ENCODE measurements at regions not wholly inside any gene's neighbourhood (a gene's known extent, or its start where the extent isn't known, plus 50 kb on each side); places are given as distances from the start of the nearest gene placed in this dataset.

DNA sequence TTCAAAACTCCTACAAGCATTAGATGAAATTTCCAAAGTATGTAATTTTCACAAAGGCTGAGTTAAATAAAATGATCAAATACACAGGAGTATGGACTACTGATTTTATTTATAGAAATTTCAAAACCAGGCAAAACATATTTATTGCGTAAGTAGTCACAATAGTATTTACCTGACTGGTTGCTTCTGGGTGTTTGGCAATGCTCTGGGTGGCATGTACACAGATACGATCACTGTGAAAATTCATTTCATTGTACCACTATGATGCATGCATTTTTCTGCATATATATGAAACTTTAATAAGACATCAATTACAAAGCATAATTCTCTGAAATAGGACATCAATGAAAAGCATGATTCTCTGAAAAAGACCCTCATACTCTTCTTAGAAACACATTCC lies 384.2 kb downstream of the TLL1 start:
- DNase-seq (ENCODE audit: low read depth) = no peak
- no peak overlapping the region for H3K4me3 ChIP-seq (ENCODE audit: low read depth, low read length)
- TF ChIP-seq, protein P1, sequence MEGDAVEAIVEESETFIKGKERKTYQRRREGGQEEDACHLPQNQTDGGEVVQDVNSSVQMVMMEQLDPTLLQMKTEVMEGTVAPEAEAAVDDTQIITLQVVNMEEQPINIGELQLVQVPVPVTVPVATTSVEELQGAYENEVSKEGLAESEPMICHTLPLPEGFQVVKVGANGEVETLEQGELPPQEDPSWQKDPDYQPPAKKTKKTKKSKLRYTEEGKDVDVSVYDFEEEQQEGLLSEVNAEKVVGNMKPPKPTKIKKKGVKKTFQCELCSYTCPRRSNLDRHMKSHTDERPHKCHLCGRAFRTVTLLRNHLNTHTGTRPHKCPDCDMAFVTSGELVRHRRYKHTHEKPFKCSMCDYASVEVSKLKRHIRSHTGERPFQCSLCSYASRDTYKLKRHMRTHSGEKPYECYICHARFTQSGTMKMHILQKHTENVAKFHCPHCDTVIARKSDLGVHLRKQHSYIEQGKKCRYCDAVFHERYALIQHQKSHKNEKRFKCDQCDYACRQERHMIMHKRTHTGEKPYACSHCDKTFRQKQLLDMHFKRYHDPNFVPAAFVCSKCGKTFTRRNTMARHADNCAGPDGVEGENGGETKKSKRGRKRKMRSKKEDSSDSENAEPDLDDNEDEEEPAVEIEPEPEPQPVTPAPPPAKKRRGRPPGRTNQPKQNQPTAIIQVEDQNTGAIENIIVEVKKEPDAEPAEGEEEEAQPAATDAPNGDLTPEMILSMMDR (IDR thresholded peaks at IDR 0.05; ENCODE audit: insufficient read depth, low read depth, low read length) = no peak

DNA sequence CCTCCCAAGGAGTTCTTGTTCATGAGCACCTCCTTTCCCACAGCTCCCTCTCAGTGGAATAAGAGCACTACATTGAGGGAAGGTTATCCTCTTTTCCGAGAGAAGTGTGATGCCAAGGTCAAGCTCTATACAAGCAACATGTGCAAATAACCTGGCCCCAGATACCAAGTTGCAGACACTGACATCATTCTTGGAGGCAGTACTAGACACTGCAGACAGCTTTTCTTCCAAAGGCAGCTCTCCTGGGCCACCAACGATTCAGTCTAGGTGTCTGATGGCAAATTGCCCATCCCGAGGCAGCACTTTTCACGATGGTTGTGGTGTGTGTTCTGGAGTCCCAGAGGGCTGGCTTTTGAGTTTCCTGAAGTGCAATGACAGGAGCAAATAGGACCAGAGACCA lies 384.9 kb downstream of the TLL1 start:
- TF ChIP-seq, protein P1 (IDR thresholded peaks at IDR 0.05; ENCODE audit: insufficient read depth, low read depth, low read length) = no peak
- no peak overlapping the region for H3K4me3 ChIP-seq (ENCODE audit: low read depth, low read length)
- DNase-seq (ENCODE audit: low read depth) = no peak

DNA sequence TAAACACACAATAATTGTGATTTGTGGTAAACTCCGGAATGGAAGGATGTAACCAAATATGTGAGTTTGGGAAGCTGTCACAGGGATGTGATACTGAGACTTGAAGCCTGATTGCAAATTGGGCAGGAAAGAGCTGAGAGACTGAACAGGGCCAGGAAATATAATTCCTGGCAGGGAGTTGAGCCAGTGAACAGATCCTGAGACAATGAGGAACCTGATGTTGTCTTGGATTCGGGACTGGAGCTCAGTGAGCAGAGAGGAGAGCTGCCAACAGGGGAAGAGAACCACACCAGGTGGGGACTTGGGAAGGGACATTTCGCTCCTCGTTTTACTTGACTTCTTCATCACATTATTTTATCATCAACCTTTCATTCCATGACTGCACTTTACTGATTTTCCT lies 386.0 kb downstream of the TLL1 start:
- DNase-seq (ENCODE audit: low read depth) = no peak
- TF ChIP-seq, protein P1 (IDR thresholded peaks at IDR 0.05; ENCODE audit: insufficient read depth, low read depth, low read length) = no peak
- no peak overlapping the region for H3K4me3 ChIP-seq (ENCODE audit: low read depth, low read length)

DNA sequence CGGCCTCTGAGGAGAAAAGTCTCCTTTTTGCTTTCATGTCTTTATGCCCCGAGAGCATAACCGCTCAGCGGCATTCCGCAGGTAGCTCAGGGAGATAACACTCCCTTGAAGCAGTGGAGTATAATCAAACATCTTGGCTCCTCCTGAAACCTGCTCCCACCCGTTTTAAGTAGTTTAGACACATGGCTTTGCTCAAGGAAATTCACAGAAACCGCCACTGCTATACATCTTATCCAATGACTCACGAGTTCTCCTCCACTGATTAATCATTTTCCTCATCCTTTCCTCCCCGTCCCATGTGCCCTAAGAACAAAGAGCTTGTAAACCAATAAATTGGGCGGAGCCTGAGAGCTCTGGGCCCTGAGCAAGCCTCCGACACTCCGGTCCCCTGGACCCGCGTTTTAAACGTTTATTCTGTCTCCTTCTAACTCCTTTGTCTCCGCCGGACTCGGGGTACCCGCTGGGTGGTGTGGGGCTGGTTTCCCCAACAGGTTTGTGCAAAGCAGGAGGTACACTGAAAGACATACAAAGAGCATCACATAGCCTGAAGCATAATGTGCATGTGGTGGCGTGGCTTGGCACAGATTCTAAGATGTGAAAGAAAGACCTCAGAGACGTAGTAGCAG lies 401.2 kb downstream of the TLL1 start:
- TF ChIP-seq, protein P1 (IDR thresholded peaks at IDR 0.05; ENCODE audit: insufficient read depth, low read depth, low read length) = no peak
- no peak overlapping the region for H3K4me3 ChIP-seq (ENCODE audit: low read depth, low read length)
- no peak for DNase-seq (ENCODE audit: low read depth)

DNA sequence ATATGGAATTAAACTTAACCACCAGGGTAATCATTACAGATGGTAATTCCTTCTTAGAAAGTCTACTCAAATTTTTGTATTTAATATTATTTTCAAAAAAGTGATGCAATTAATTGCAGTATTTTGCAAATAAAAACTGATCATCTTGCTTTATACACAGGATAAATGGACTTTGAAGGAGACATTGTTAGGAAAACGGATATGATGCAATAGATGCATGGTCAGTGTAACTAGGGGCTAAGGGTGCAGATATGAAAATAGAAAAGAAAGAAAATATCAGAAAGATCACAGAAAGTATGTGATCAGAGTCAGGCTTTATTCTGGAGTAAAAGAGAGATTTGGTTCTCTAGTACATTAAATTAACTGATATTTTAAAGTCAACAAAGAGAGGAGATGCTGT lies 401.7 kb downstream of the TLL1 start:
- no peak for DNase-seq (ENCODE audit: low read depth)
- TF ChIP-seq, protein P1 (IDR thresholded peaks at IDR 0.05; ENCODE audit: insufficient read depth, low read depth, low read length) = no peak

DNA sequence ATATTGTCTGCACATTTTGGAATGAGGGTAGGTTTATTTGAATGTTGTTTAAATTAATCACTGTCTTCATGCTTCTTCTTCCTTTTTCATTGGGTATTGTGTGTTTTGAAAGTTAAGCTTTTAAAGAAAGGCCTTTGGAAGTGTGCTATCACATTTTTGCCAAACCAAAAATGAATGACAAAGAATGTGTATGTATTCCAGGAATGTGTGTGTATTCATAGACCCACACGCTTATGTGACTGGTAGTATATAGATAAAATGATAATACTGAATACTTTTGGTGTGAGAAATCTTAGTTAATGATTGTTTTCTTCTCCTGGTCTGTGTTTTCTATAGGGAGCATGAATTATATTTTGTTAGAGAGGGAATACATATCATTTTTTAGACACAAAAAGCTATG lies 404.4 kb downstream of the TLL1 start:
- no peak for DNase-seq (ENCODE audit: low read depth)
- TF ChIP-seq, protein P1 (IDR thresholded peaks at IDR 0.05; ENCODE audit: insufficient read depth, low read depth, low read length) = no peak
- H3K4me3 ChIP-seq (ENCODE audit: low read depth, low read length) = no peak overlapping the region

More for the DNA sequence above, 401.7 kb downstream of the TLL1 start:
- no peak overlapping the region for H3K4me3 ChIP-seq (ENCODE audit: low read depth, low read length)

DNA sequence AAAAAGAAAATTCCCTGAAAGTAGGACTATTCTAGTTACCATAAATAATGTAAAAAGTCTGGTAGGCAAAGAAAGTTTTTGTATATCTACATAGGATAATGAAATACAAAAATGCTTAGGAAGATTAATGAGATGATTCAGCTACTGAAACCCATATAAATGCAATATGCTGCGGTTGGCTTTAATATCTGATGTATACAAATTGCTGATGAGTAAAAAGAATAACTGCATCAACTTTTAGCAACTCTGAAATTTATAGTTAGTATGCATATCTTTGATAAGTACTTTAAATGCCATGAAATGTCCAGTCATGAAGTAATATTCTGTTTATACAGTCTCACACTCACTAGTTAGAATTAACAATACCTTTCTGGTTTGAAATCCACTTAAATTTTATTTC lies 404.8 kb downstream of the TLL1 start:
- TF ChIP-seq, protein P1 (IDR thresholded peaks at IDR 0.05; ENCODE audit: insufficient read depth, low read depth, low read length) = no peak
- H3K4me3 ChIP-seq (ENCODE audit: low read depth, low read length) = no peak overlapping the region

More for the DNA sequence above, 404.8 kb downstream of the TLL1 start:
- DNase-seq (ENCODE audit: low read depth) = peak; percentile 17
